Activated T-helper 1 cell treated with Interleukin-2 at 50 U/mL for 16 hours (primary cell): ENCODE measurements at regions not wholly inside any gene's neighbourhood (a gene's known extent, or its start where the extent isn't known, plus 50 kb on each side); places are given as distances from the start of the nearest gene placed in this dataset.
"Not testable (repeated sequence)": the region's sequence is repeated elsewhere in the genome, so short reads cannot be mapped to it uniquely, and the experiment has no call there.

Source experiments
- DNase-seq: peaks from one replicate; pipeline ENCODE4 v3.0.0-alpha.2; 2020; ENCODE audit warnings: low read depth

GRCh38 chr7:8809320-8809719 is 375.9 kb downstream of the NXPH1 start:
- no peak for DNase-seq

GRCh38 chr7:8817448-8818036 is 384.1 kb downstream of the NXPH1 start:
- DNase-seq = no peak

- DNase-seq = no peak
Observed at GRCh38 chr7:8818406-8818805, 385.0 kb downstream of the NXPH1 start.

- no peak for DNase-seq
Observed at GRCh38 chr7:8822595-8822994, 389.2 kb downstream of the NXPH1 start.

GRCh38 chr7:8823486-8823885 is 390.1 kb downstream of the NXPH1 start:
- DNase-seq = no peak

GRCh38 chr7:8827329-8827728 is 393.9 kb downstream of the NXPH1 start:
- no peak for DNase-seq

- no peak for DNase-seq
Observed at GRCh38 chr7:8829100-8829499, 395.7 kb downstream of the NXPH1 start.

GRCh38 chr7:8831376-8831775 is 398.0 kb downstream of the NXPH1 start:
- DNase-seq = no peak

GRCh38 chr7:8833355-8833754 is 399.9 kb downstream of the NXPH1 start:
- DNase-seq = no peak

GRCh38 chr7:8841171-8841570 is 407.8 kb downstream of the NXPH1 start:
- no peak for DNase-seq

- DNase-seq = no peak
Observed at GRCh38 chr7:8871716-8872115, 438.3 kb downstream of the NXPH1 start.

GRCh38 chr7:8881916-8882315 is 448.5 kb downstream of the NXPH1 start:
- no peak for DNase-seq

GRCh38 chr7:8885480-8886000 is 452.1 kb downstream of the NXPH1 start:
- DNase-seq = no peak

- not testable (repeated sequence) for DNase-seq
Observed at GRCh38 chr7:8890346-8890745, 456.9 kb downstream of the NXPH1 start.

GRCh38 chr7:8893775-8894174 is 460.4 kb downstream of the NXPH1 start:
- no peak for DNase-seq

- DNase-seq = no peak
Observed at GRCh38 chr7:8906396-8907075, 473.1 kb downstream of the NXPH1 start.

- DNase-seq = no peak
Observed at GRCh38 chr7:8908889-8909288, 475.5 kb downstream of the NXPH1 start.

GRCh38 chr7:8913682-8914081 is 480.3 kb downstream of the NXPH1 start:
- DNase-seq = no peak

GRCh38 chr7:8921807-8922206 is 488.4 kb downstream of the NXPH1 start:
- DNase-seq = no peak

- no peak for DNase-seq
Observed at GRCh38 chr7:8922726-8923125, 489.3 kb downstream of the NXPH1 start.

GRCh38 chr7:8923164-8923806 is 489.9 kb downstream of the NXPH1 start:
- no peak for DNase-seq

GRCh38 chr7:8931906-8932646 is 498.7 kb downstream of the NXPH1 start:
- DNase-seq = no peak

- DNase-seq = no peak
Observed at GRCh38 chr7:8932751-8933150, 499.3 kb downstream of the NXPH1 start.
